ENCODE measurements at regions not wholly inside any gene's neighbourhood (a gene's known extent, or its start where the extent isn't known, plus 50 kb on each side); places are given as distances from the start of the nearest gene placed in this dataset.

GRCh38 chr4:13950491-13950890, 323.0 kb upstream of the BOD1L1 start:
- H3K9me3 ChIP-seq (ENCODE audit: control insufficient read depth, insufficient read depth, low read length), result no peaks in the 10 kb centered on the region
- no peaks in the 10 kb centered on the region for H3K27me3 ChIP-seq (ENCODE audit: control insufficient read depth, insufficient read depth, low read length)
- DNase-seq (ENCODE audit: low read depth, low spot score), result no peak
- H3K36me3 ChIP-seq (ENCODE audit: control insufficient read depth, insufficient read depth, low read length), result no peaks in the 10 kb centered on the region
- H3K4me1 ChIP-seq (ENCODE audit: control insufficient read depth, insufficient read depth, low read length), result no peaks in the 10 kb centered on the region
- WGBS (ENCODE audit: insufficient coverage, insufficient read length), result no CpG with 5 or more reads among the region's 4 CpGs
- no peak overlapping the region for H3K27ac ChIP-seq (ENCODE audit: low read length)
- no peak overlapping the region for H3K4me3 ChIP-seq (ENCODE audit: low read length)

- no CpG with 5 or more reads among the region's 6 CpGs for WGBS (ENCODE audit: insufficient coverage, insufficient read length)
- no peaks in the 10 kb centered on the region for H3K9me3 ChIP-seq (ENCODE audit: control insufficient read depth, insufficient read depth, low read length)
- no peaks in the 10 kb centered on the region for H3K27me3 ChIP-seq (ENCODE audit: control insufficient read depth, insufficient read depth, low read length)
Measured at GRCh38 chr4:13953083-13953482, 325.6 kb upstream of the BOD1L1 start.

GRCh38 chr4:13955551-13955950, 328.0 kb upstream of the BOD1L1 start:
- Histone ChIP-seq H3K4me3 (ENCODE audit: low read length) (no peak overlapping the region), H3K27ac (ENCODE audit: low read length) (no peak overlapping the region)
- WGBS (ENCODE audit: insufficient coverage, insufficient read length), result no CpG with 5 or more reads among the region's 7 CpGs

More at GRCh38 chr4:13953083-13953482, 325.6 kb upstream of the BOD1L1 start:
- Histone ChIP-seq H3K36me3 (ENCODE audit: control insufficient read depth, insufficient read depth, low read length) (no peaks in the 10 kb centered on the region), H3K4me3 (ENCODE audit: low read length) (no peak overlapping the region), H3K4me1 (ENCODE audit: control insufficient read depth, insufficient read depth, low read length) (no peaks in the 10 kb centered on the region), H3K27ac (ENCODE audit: low read length) (no peak overlapping the region)
- DNase-seq (ENCODE audit: low read depth, low spot score), result no peak

GRCh38 chr4:13956947-13957346, 329.4 kb upstream of the BOD1L1 start:
- Histone ChIP-seq H3K27me3 (ENCODE audit: control insufficient read depth, insufficient read depth, low read length) (no peaks in the 10 kb centered on the region), H3K36me3 (ENCODE audit: control insufficient read depth, insufficient read depth, low read length) (no peaks in the 10 kb centered on the region), H3K27ac (ENCODE audit: low read length) (no peak overlapping the region), H3K4me1 (ENCODE audit: control insufficient read depth, insufficient read depth, low read length) (no peaks in the 10 kb centered on the region), H3K4me3 (ENCODE audit: low read length) (no peak overlapping the region), H3K9me3 (ENCODE audit: control insufficient read depth, insufficient read depth, low read length) (no peaks in the 10 kb centered on the region)
- no CpG with 5 or more reads among the region's 2 CpGs for WGBS (ENCODE audit: insufficient coverage, insufficient read length)
- DNase-seq (ENCODE audit: low read depth, low spot score), result no peak

More at GRCh38 chr4:13955551-13955950, 328.0 kb upstream of the BOD1L1 start:
- no peaks in the 10 kb centered on the region for H3K4me1 ChIP-seq (ENCODE audit: control insufficient read depth, insufficient read depth, low read length)
- no peak for DNase-seq (ENCODE audit: low read depth, low spot score)
- H3K36me3 ChIP-seq (ENCODE audit: control insufficient read depth, insufficient read depth, low read length), result no peaks in the 10 kb centered on the region
- H3K27me3 ChIP-seq (ENCODE audit: control insufficient read depth, insufficient read depth, low read length), result no peaks in the 10 kb centered on the region
- no peaks in the 10 kb centered on the region for H3K9me3 ChIP-seq (ENCODE audit: control insufficient read depth, insufficient read depth, low read length)

GRCh38 chr4:13957871-13958270, 330.3 kb upstream of the BOD1L1 start:
- no peaks in the 10 kb centered on the region for H3K36me3 ChIP-seq (ENCODE audit: control insufficient read depth, insufficient read depth, low read length)
- no peaks in the 10 kb centered on the region for H3K9me3 ChIP-seq (ENCODE audit: control insufficient read depth, insufficient read depth, low read length)
- no peak overlapping the region for H3K4me3 ChIP-seq (ENCODE audit: low read length)
- H3K4me1 ChIP-seq (ENCODE audit: control insufficient read depth, insufficient read depth, low read length), result no peaks in the 10 kb centered on the region
- no CpG with 5 or more reads among the region's 5 CpGs for WGBS (ENCODE audit: insufficient coverage, insufficient read length)
- DNase-seq (ENCODE audit: low read depth, low spot score), result no peak
- H3K27ac ChIP-seq (ENCODE audit: low read length), result no peak overlapping the region
- no peaks in the 10 kb centered on the region for H3K27me3 ChIP-seq (ENCODE audit: control insufficient read depth, insufficient read depth, low read length)

- Histone ChIP-seq H3K9me3 (ENCODE audit: control insufficient read depth, insufficient read depth, low read length) (no peaks in the 10 kb centered on the region), H3K27ac (ENCODE audit: low read length) (no peak overlapping the region), H3K27me3 (ENCODE audit: control insufficient read depth, insufficient read depth, low read length) (no peaks in the 10 kb centered on the region), H3K36me3 (ENCODE audit: control insufficient read depth, insufficient read depth, low read length) (no peaks in the 10 kb centered on the region), H3K4me1 (ENCODE audit: control insufficient read depth, insufficient read depth, low read length) (no peaks in the 10 kb centered on the region), H3K4me3 (ENCODE audit: low read length) (no peak overlapping the region)
- DNase-seq (ENCODE audit: low read depth, low spot score), result no peak
- no CpG with 5 or more reads among the region's 2 CpGs for WGBS (ENCODE audit: insufficient coverage, insufficient read length)
Measured at GRCh38 chr4:13963601-13964000, 336.1 kb upstream of the BOD1L1 start.

GRCh38 chr4:13966231-13967195, 339.0 kb upstream of the BOD1L1 start:
- no peak for DNase-seq (ENCODE audit: low read depth, low spot score)
- no peaks in the 10 kb centered on the region for H3K27me3 ChIP-seq (ENCODE audit: control insufficient read depth, insufficient read depth, low read length)
- no CpG with 5 or more reads among the region's 8 CpGs for WGBS (ENCODE audit: insufficient coverage, insufficient read length)
- no peak overlapping the region for H3K4me3 ChIP-seq (ENCODE audit: low read length)
- no peak overlapping the region for H3K27ac ChIP-seq (ENCODE audit: low read length)
- H3K9me3 ChIP-seq (ENCODE audit: control insufficient read depth, insufficient read depth, low read length), result no peaks in the 10 kb centered on the region
- no peaks in the 10 kb centered on the region for H3K36me3 ChIP-seq (ENCODE audit: control insufficient read depth, insufficient read depth, low read length)
- no peaks in the 10 kb centered on the region for H3K4me1 ChIP-seq (ENCODE audit: control insufficient read depth, insufficient read depth, low read length)

- no peaks in the 10 kb centered on the region for H3K36me3 ChIP-seq (ENCODE audit: control insufficient read depth, insufficient read depth, low read length)
- no peaks in the 10 kb centered on the region for H3K9me3 ChIP-seq (ENCODE audit: control insufficient read depth, insufficient read depth, low read length)
- H3K27ac ChIP-seq (ENCODE audit: low read length), result no peak overlapping the region
- no peak for DNase-seq (ENCODE audit: low read depth, low spot score)
- no CpG with 5 or more reads among the region's 2 CpGs for WGBS (ENCODE audit: insufficient coverage, insufficient read length)
- no peaks in the 10 kb centered on the region for H3K27me3 ChIP-seq (ENCODE audit: control insufficient read depth, insufficient read depth, low read length)
- H3K4me1 ChIP-seq (ENCODE audit: control insufficient read depth, insufficient read depth, low read length), result no peaks in the 10 kb centered on the region
- no peak overlapping the region for H3K4me3 ChIP-seq (ENCODE audit: low read length)
Measured at GRCh38 chr4:13968723-13969122, 341.2 kb upstream of the BOD1L1 start.

- Histone ChIP-seq H3K36me3 (ENCODE audit: control insufficient read depth, insufficient read depth, low read length) (no peaks in the 10 kb centered on the region), H3K9me3 (ENCODE audit: control insufficient read depth, insufficient read depth, low read length) (no peaks in the 10 kb centered on the region), H3K27me3 (ENCODE audit: control insufficient read depth, insufficient read depth, low read length) (no peaks in the 10 kb centered on the region), H3K4me3 (ENCODE audit: low read length) (no peak overlapping the region), H3K4me1 (ENCODE audit: control insufficient read depth, insufficient read depth, low read length) (no peaks in the 10 kb centered on the region), H3K27ac (ENCODE audit: low read length) (no peak overlapping the region)
- no CpG with 5 or more reads among the region's 2 CpGs for WGBS (ENCODE audit: insufficient coverage, insufficient read length)
- no peak for DNase-seq (ENCODE audit: low read depth, low spot score)
Measured at GRCh38 chr4:13970349-13970748, 342.8 kb upstream of the BOD1L1 start.

GRCh38 chr4:13977746-13978145, 350.2 kb upstream of the BOD1L1 start:
- no peaks in the 10 kb centered on the region for H3K9me3 ChIP-seq (ENCODE audit: control insufficient read depth, insufficient read depth, low read length)
- no CpG with 5 or more reads among the region's 5 CpGs for WGBS (ENCODE audit: insufficient coverage, insufficient read length)
- no peak for DNase-seq (ENCODE audit: low read depth, low spot score)
- H3K4me1 ChIP-seq (ENCODE audit: control insufficient read depth, insufficient read depth, low read length), result no peaks in the 10 kb centered on the region
- no peak overlapping the region for H3K4me3 ChIP-seq (ENCODE audit: low read length)
- H3K27ac ChIP-seq (ENCODE audit: low read length), result no peak overlapping the region
- H3K36me3 ChIP-seq (ENCODE audit: control insufficient read depth, insufficient read depth, low read length), result no peaks in the 10 kb centered on the region
- H3K27me3 ChIP-seq (ENCODE audit: control insufficient read depth, insufficient read depth, low read length), result no peaks in the 10 kb centered on the region

Measured in iPS DF 6.9 (cell line).